DOHH2 (cell line): ENCODE measurements at regions not wholly inside any gene's neighbourhood (a gene's known extent, or its start where the extent isn't known, plus 50 kb on each side); places are given as distances from the start of the nearest gene placed in this dataset.

ENCODE experiments used
- H3F3A ChIP-seq: fragments of 200-600 bp; sonication (generic), shearing (Covaris generic); 2 replicates; pipeline ENCODE4 v1.6.0; 2016; ENCODE audit warnings: antibody characterized with exemption, mild to moderate bottlenecking; ENCODE audit not compliant: control insufficient read depth, insufficient read depth
- H3K27ac ChIP-seq: fragments of 200-600 bp; sonication (generic); 2 replicates; pipeline ENCODE4 v1.5.1; 2014; ENCODE audit warnings: low read depth, mild to moderate bottlenecking, low read length, moderate library complexity
- H3K27me3 ChIP-seq: fragments of 200-600 bp; sonication (generic); 2 replicates; pipeline ENCODE4 v1.6.1; 2014; ENCODE audit warnings: mild to moderate bottlenecking, low read length, mixed read lengths; ENCODE audit not compliant: control insufficient read depth
- H3K36me3 ChIP-seq: fragments of 200-600 bp; sonication (generic); 2 replicates; pipeline ENCODE4 v1.6.1; 2014; ENCODE audit warnings: mild to moderate bottlenecking, low read length, moderate library complexity, mixed read lengths; ENCODE audit not compliant: control insufficient read depth
- H3K4me1 ChIP-seq: fragments of 200-600 bp; sonication (generic); 2 replicates; pipeline ENCODE4 v1.6.1; 2014; ENCODE audit warnings: mild to moderate bottlenecking, low read length, mixed read lengths; ENCODE audit not compliant: control insufficient read depth
- H3K4me2 ChIP-seq: fragments of 200-600 bp; sonication (generic); 2 replicates; pipeline ENCODE4 v1.6.0; 2014; ENCODE audit warnings: mild to moderate bottlenecking, low read length, moderate library complexity
- H3K4me3 ChIP-seq: fragments of 200-600 bp; sonication (generic); 2 replicates; pipeline ENCODE4 v1.5.1; 2014; ENCODE audit warnings: mild to moderate bottlenecking, low read length, mixed read lengths
- H3K79me2 ChIP-seq: fragments of 200-600 bp; sonication (generic); 2 replicates; pipeline ENCODE4 v1.6.1; 2014; ENCODE audit warnings: mild to moderate bottlenecking, low read length, mixed read lengths; ENCODE audit not compliant: control insufficient read depth
- H3K9me2 ChIP-seq: fragments of 200-600 bp; sonication (generic); replicated peaks from 2 replicates; pipeline ENCODE4 v1.6.1; 2014; ENCODE audit warnings: mild to moderate bottlenecking, low read length, mixed read lengths; ENCODE audit not compliant: control insufficient read depth
- H3K9me3 ChIP-seq: fragments of 200-600 bp; sonication (generic); 2 replicates; pipeline ENCODE4 v1.6.1; 2014; ENCODE audit warnings: antibody characterized with exemption, low read length, mixed read lengths; ENCODE audit not compliant: control insufficient read depth, insufficient read depth
- H4K20me1 ChIP-seq: fragments of 200-600 bp; sonication (generic); 2 replicates; pipeline ENCODE4 v1.6.0; 2014; ENCODE audit warnings: low read depth, mild to moderate bottlenecking, antibody characterized with exemption, low read length, moderate library complexity; ENCODE audit not compliant: control insufficient read depth, insufficient read depth
- CTCF ChIP-seq: fragments of 200-600 bp; sonication (generic); IDR thresholded peaks from one replicate; pipeline ENCODE4 v1.5.1; 2014; ENCODE audit warnings: antibody characterized with exemption, mild to moderate bottlenecking, low read depth, low read length; ENCODE audit not compliant: poor library complexity, severe bottlenecking
- EZH2phosphoT487 ChIP-seq: fragments of 200-600 bp; sonication (generic); IDR thresholded peaks from 2 replicates; pipeline ENCODE4 v1.6.1; 2017; ENCODE audit warnings: borderline replicate concordance, mild to moderate bottlenecking, antibody characterized with exemption, low read length, moderate library complexity, mixed read lengths

DNA sequence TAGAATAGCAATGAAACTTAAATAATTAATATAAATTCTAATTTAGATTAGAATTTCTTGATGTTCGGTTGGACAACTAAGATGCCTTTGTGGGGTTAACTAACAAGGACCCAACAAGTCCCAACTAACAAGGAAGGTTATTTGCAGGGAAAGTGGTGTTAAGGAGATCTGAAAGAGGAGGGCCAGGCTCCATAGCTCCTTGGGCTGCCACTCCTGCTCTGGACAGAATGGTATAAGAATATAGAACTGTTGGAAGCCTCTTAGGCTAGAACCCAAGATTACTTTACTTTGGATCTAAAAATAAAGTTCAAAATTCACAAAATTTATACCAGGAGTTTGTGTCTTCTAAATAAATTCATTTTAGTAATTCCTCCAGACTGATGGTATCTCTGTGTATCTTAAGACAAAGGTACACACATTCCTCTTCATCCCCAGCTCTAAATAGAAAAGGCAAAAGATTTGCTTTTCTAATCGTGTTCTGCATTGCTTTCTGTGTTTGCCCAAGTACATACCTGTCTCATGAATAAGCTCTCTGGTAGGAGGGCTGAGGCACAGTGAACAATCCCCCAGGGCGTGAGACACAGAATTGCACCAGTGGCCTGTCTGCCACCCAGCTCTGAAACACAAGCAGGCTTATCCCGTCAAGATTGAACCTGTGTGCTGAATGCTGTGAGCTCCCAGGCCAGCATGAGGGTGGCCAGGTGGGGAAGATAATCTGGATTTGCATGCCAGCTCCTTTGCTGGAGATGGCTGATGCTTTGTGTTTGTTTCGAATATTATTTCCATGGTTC lies 176.0 kb downstream of the ACKR3 start:
- Histone ChIP-seq H3K79me2 (no peaks in the 10 kb centered on the region), H3K36me3 (no peaks in the 10 kb centered on the region), H3K9me3 (no peaks in the 10 kb centered on the region), H3K4me1 (no peaks in the 10 kb centered on the region), H3K27ac (no peak overlapping the region), H3F3A (no peaks in the 10 kb centered on the region), H3K4me2 (no peak overlapping the region), H3K4me3 (no peak overlapping the region), H3K27me3 (peaks cover 7% of the 10 kb centered on the region), H4K20me1 (no peaks in the 10 kb centered on the region), H3K9me2 (no peaks in the 10 kb centered on the region)
- TF ChIP-seq CTCF (no peak), EZH2phosphoT487 (no peak)

GRCh38 chr2:236746833-236747232 lies 177.2 kb downstream of the ACKR3 start:
- Histone ChIP-seq H3K9me3 (no peaks in the 10 kb centered on the region), H4K20me1 (no peaks in the 10 kb centered on the region), H3K27ac (no peak overlapping the region), H3K4me2 (no peak overlapping the region), H3K79me2 (no peaks in the 10 kb centered on the region), H3K9me2 (no peaks in the 10 kb centered on the region), H3K27me3 (peaks cover 7% of the 10 kb centered on the region), H3K4me1 (no peaks in the 10 kb centered on the region), H3K4me3 (no peak overlapping the region), H3F3A (no peaks in the 10 kb centered on the region), H3K36me3 (no peaks in the 10 kb centered on the region)
- no peak for TF ChIP-seq EZH2phosphoT487
- TF ChIP-seq CTCF, result no peak

- Histone ChIP-seq H3K36me3 (no peaks in the 10 kb centered on the region), H3K79me2 (no peaks in the 10 kb centered on the region), H3K4me1 (no peaks in the 10 kb centered on the region), H3K4me2 (no peak overlapping the region), H3K9me3 (no peaks in the 10 kb centered on the region), H3K9me2 (no peaks in the 10 kb centered on the region), H4K20me1 (no peaks in the 10 kb centered on the region), H3F3A (no peaks in the 10 kb centered on the region), H3K27ac (no peak overlapping the region), H3K27me3 (peaks cover 7% of the 10 kb centered on the region), H3K4me3 (no peak overlapping the region)
- TF ChIP-seq EZH2phosphoT487 (no peak), CTCF (no peak)
Measured at GRCh38 chr2:236747426-236747825, 177.8 kb downstream of the ACKR3 start.
